ENCODE measurements at regions not wholly inside any gene's neighbourhood (a gene's known extent, or its start where the extent isn't known, plus 50 kb on each side); places are given as distances from the start of the nearest gene placed in this dataset.
"Not testable (repeated sequence)": the region's sequence is repeated elsewhere in the genome, so short reads cannot be mapped to it uniquely, and the experiment has no call there.

- H3K9me3 Mint-ChIP-seq: no peaks in the 10 kb centered on the region
- no peaks in the 10 kb centered on the region for H3K27me3 Mint-ChIP-seq (ENCODE audit: low read depth, poor library complexity)
- no peak for DNase-seq
- H3K4me3 Mint-ChIP-seq: no peak overlapping the region
- H3K4me1 Mint-ChIP-seq: no peaks in the 10 kb centered on the region
- no peak overlapping the region for H3K27ac Mint-ChIP-seq
- H3K36me3 Mint-ChIP-seq (ENCODE audit: low read depth): no peaks in the 10 kb centered on the region
- TF ChIP-seq, protein P1, sequence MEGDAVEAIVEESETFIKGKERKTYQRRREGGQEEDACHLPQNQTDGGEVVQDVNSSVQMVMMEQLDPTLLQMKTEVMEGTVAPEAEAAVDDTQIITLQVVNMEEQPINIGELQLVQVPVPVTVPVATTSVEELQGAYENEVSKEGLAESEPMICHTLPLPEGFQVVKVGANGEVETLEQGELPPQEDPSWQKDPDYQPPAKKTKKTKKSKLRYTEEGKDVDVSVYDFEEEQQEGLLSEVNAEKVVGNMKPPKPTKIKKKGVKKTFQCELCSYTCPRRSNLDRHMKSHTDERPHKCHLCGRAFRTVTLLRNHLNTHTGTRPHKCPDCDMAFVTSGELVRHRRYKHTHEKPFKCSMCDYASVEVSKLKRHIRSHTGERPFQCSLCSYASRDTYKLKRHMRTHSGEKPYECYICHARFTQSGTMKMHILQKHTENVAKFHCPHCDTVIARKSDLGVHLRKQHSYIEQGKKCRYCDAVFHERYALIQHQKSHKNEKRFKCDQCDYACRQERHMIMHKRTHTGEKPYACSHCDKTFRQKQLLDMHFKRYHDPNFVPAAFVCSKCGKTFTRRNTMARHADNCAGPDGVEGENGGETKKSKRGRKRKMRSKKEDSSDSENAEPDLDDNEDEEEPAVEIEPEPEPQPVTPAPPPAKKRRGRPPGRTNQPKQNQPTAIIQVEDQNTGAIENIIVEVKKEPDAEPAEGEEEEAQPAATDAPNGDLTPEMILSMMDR (IDR thresholded peaks at IDR 0.05): no peak
Measured at GRCh38 chr15:47035475-47036406, 681.6 kb upstream of the SEMA6D start.

GRCh38 chr15:47037003-47037402 lies 680.3 kb upstream of the SEMA6D start:
- no peak for DNase-seq
- Mint-ChIP-seq H3K36me3 (ENCODE audit: low read depth) (no peaks in the 10 kb centered on the region), H3K9me3 (no peaks in the 10 kb centered on the region), H3K27me3 (ENCODE audit: low read depth, poor library complexity) (no peaks in the 10 kb centered on the region), H3K4me1 (no peaks in the 10 kb centered on the region), H3K27ac (no peak overlapping the region), H3K4me3 (no peak overlapping the region)
- TF ChIP-seq, protein P1 (IDR thresholded peaks at IDR 0.05): no peak

DNA sequence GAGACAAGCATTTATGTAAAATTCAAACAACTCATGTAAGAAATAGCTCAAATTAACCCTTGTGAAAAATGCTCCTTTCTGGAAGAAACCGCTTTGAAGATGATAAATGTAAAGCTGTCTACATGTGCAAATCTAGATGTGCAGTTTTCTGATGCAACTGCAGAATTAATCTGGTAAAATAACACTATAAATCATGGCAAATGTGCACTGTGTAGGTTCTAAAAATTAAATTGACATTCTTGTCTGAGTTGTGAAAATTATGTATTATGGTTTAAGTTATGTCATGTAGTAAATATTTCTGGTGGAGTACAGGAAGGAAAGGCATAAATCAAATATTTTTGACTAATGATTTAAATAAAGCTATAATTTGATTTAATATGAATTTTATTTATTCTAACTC lies 678.1 kb upstream of the SEMA6D start:
- H3K4me3 Mint-ChIP-seq: no peak overlapping the region
- H3K27me3 Mint-ChIP-seq (ENCODE audit: low read depth, poor library complexity): peaks cover 2% of the 10 kb centered on the region
- H3K36me3 Mint-ChIP-seq (ENCODE audit: low read depth): no peaks in the 10 kb centered on the region
- no peaks in the 10 kb centered on the region for H3K9me3 Mint-ChIP-seq
- H3K27ac Mint-ChIP-seq: no peak overlapping the region
- DNase-seq: no peak
- TF ChIP-seq, protein P1 (IDR thresholded peaks at IDR 0.05): no peak
- no peaks in the 10 kb centered on the region for H3K4me1 Mint-ChIP-seq

DNA sequence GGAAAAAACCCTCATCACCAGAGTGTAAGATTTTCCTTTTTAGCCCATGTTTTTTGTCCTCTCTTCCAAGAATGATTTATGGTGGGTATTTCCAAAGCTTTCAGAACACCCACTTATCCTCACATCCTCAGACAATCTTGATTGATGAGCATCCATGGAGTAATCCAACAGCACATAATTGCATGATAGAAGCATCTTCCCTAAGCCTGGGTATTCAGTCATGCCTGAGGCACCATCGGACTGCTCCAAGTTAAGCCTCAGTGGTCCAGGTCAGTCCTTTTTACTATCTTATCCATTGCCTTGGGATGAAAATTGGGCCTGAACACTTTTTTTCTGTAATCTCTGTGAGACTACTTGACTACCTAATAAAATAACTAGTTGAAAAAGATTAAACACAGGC lies 676.0 kb upstream of the SEMA6D start:
- TF ChIP-seq, protein P1 (IDR thresholded peaks at IDR 0.05): no peak
- H3K27me3 Mint-ChIP-seq (ENCODE audit: low read depth, poor library complexity): peaks cover 2% of the 10 kb centered on the region
- no peaks in the 10 kb centered on the region for H3K4me1 Mint-ChIP-seq
- no peak overlapping the region for H3K27ac Mint-ChIP-seq
- H3K4me3 Mint-ChIP-seq: no peak overlapping the region
- H3K9me3 Mint-ChIP-seq: peaks cover 7% of the 10 kb centered on the region
- no peak for DNase-seq
- H3K36me3 Mint-ChIP-seq (ENCODE audit: low read depth): no peaks in the 10 kb centered on the region

- not testable (repeated sequence) for H3K36me3 Mint-ChIP-seq (ENCODE audit: low read depth); H3K27ac Mint-ChIP-seq; H3K27me3 Mint-ChIP-seq (ENCODE audit: low read depth, poor library complexity); H3K4me1 Mint-ChIP-seq; DNase-seq; H3K4me3 Mint-ChIP-seq
- H3K9me3 Mint-ChIP-seq: peaks cover 10% of the 10 kb centered on the region
Measured at GRCh38 chr15:47047981-47048380, 669.3 kb upstream of the SEMA6D start.

GRCh38 chr15:47066392-47066791 lies 650.9 kb upstream of the SEMA6D start:
- TF ChIP-seq, protein P1 (IDR thresholded peaks at IDR 0.05): no peak
- H3K4me1 Mint-ChIP-seq: no peaks in the 10 kb centered on the region
- no peaks in the 10 kb centered on the region for H3K36me3 Mint-ChIP-seq (ENCODE audit: low read depth)
- no peaks in the 10 kb centered on the region for H3K9me3 Mint-ChIP-seq
- no peak overlapping the region for H3K4me3 Mint-ChIP-seq
- no peak overlapping the region for H3K27ac Mint-ChIP-seq
- no peaks in the 10 kb centered on the region for H3K27me3 Mint-ChIP-seq (ENCODE audit: low read depth, poor library complexity)
- no peak for DNase-seq

DNA sequence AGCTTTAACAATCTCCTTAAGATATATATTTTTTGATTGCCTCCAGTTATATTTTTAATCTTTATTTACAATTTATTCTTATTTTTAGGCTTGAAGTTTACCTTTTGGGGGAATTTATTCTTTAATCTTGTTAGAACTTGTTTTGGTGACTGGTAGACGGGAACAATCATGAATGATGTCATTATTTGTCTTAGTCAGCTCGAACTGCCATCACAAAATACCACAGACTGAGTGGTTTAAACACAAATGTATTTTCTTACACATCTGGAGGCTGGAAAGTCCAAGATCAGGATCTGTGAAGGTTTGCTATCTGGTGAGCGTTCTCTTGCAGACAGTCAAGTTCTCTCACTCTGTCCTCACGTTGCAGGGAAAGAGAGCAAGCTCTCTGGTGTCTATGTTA lies 639.5 kb upstream of the SEMA6D start:
- not testable (repeated sequence) for H3K9me3 Mint-ChIP-seq; H3K4me3 Mint-ChIP-seq; H3K27ac Mint-ChIP-seq; H3K27me3 Mint-ChIP-seq (ENCODE audit: low read depth, poor library complexity); H3K4me1 Mint-ChIP-seq; H3K36me3 Mint-ChIP-seq (ENCODE audit: low read depth); DNase-seq

All from nephron progenitor cell (in vitro differentiated cells).